H9 (cell line): ENCODE measurements at regions not wholly inside any gene's neighbourhood (a gene's known extent, or its start where the extent isn't known, plus 50 kb on each side); places are given as distances from the start of the nearest gene placed in this dataset.

Experiments used
- DNase-seq: peaks from one replicate; pipeline ENCODE4 v3.0.0-alpha.2; 2017
- H2AFZ ChIP-seq: one replicate; pipeline ENCODE4 v1.6.1; 2013; ENCODE audit warnings: mild to moderate bottlenecking, low read length, control low read depth, moderate library complexity
- H2AK5ac ChIP-seq: 2 replicates; pipeline ENCODE4 v1.6.1; 2013; ENCODE audit warnings: low read length, control low read depth, mixed read lengths; ENCODE audit not compliant: insufficient read length
- H2BK120ac ChIP-seq: one replicate; pipeline ENCODE4 v1.6.1; 2013; ENCODE audit warnings: low read depth, mild to moderate bottlenecking, low read length, control low read depth, inconsistent platforms; ENCODE audit not compliant: poor library complexity, severe bottlenecking
- H2BK12ac ChIP-seq: 2 replicates; pipeline ENCODE4 v1.6.1; 2013; ENCODE audit warnings: low read length, control low read depth, mixed read lengths, low read depth; ENCODE audit not compliant: insufficient read length
- H2BK15ac ChIP-seq: 2 replicates; pipeline ENCODE4 v1.6.1; 2013; ENCODE audit warnings: low read depth, low read length, control low read depth
- H2BK20ac ChIP-seq: one replicate; pipeline ENCODE4 v1.6.1; 2013; ENCODE audit warnings: low read depth, mild to moderate bottlenecking, low read length, control low read depth, inconsistent platforms; ENCODE audit not compliant: poor library complexity, severe bottlenecking
- H2BK5ac ChIP-seq: 2 replicates; pipeline ENCODE4 v1.6.1; 2013; ENCODE audit warnings: low read length, control low read depth, mixed read lengths; ENCODE audit not compliant: insufficient read length
- H3K14ac ChIP-seq: 2 replicates; pipeline ENCODE4 v1.6.1; 2013; ENCODE audit warnings: low read length, control low read depth; ENCODE audit not compliant: insufficient read depth
- H3K18ac ChIP-seq: 2 replicates; pipeline ENCODE4 v1.6.1; 2013; ENCODE audit warnings: low read depth, mild to moderate bottlenecking, mixed read lengths, low read length, control low read depth; ENCODE audit not compliant: insufficient read length
- H3K23ac ChIP-seq: 2 replicates; pipeline ENCODE4 v1.6.1; 2013; ENCODE audit warnings: low read length, control low read depth, mixed read lengths, low read depth; ENCODE audit not compliant: insufficient read length
- H3K23me2 ChIP-seq: 2 replicates; pipeline ENCODE4 v1.6.1; 2013; ENCODE audit warnings: low read depth, mild to moderate bottlenecking, mixed read lengths, low read length, control low read depth; ENCODE audit not compliant: insufficient read length, poor library complexity, severe bottlenecking
- H3K27ac ChIP-seq: 2 replicates; pipeline ENCODE4 v1.5.1; 2013; ENCODE audit warnings: low read length, control low read depth, mixed read lengths, low read depth; ENCODE audit not compliant: insufficient read length
- H3K27me3 ChIP-seq: 2 replicates; pipeline ENCODE4 v1.6.1; 2013; ENCODE audit warnings: low read length, control low read depth, inconsistent platforms; ENCODE audit not compliant: insufficient read depth
- H3K4ac ChIP-seq: 2 replicates; pipeline ENCODE4 v1.6.1; 2013; ENCODE audit warnings: low read depth, mild to moderate bottlenecking, control low read depth, inconsistent platforms, low read length, moderate library complexity
- H3K4me1 ChIP-seq: 2 replicates; pipeline ENCODE4 v1.6.1; 2013; ENCODE audit warnings: low read length, control low read depth, inconsistent platforms; ENCODE audit not compliant: insufficient read depth
- H3K4me2 ChIP-seq: 2 replicates; pipeline ENCODE4 v1.6.1; 2013; ENCODE audit warnings: low read length, control low read depth, mixed read lengths; ENCODE audit not compliant: insufficient read length, insufficient read depth
- H3K56ac ChIP-seq: 2 replicates; pipeline ENCODE4 v1.6.1; 2013; ENCODE audit warnings: low read depth, mild to moderate bottlenecking, mixed read lengths, low read length, control low read depth; ENCODE audit not compliant: insufficient read length
- H3K79me1 ChIP-seq: 2 replicates; pipeline ENCODE4 v1.6.1; 2013; ENCODE audit warnings: low read depth, mild to moderate bottlenecking, moderate library complexity, low read length, control low read depth, inconsistent platforms; ENCODE audit not compliant: insufficient read depth, poor library complexity, severe bottlenecking
- H3K79me2 ChIP-seq: 2 replicates; pipeline ENCODE4 v1.6.1; 2013; ENCODE audit warnings: low read length, control low read depth, inconsistent platforms; ENCODE audit not compliant: insufficient read depth
- H3K9ac ChIP-seq: 2 replicates; pipeline ENCODE4 v1.6.1; 2013; ENCODE audit warnings: low read length, control low read depth, mixed read lengths; ENCODE audit not compliant: insufficient read length; ENCODE audit errors: extremely low read depth
- H3K9me3 ChIP-seq: one replicate; pipeline ENCODE4 v1.6.1; 2013; ENCODE audit warnings: low read depth, low read length, inconsistent platforms; ENCODE audit not compliant: control insufficient read depth
- H3T11ph ChIP-seq: one replicate; pipeline ENCODE4 v1.6.1; 2013; ENCODE audit warnings: mild to moderate bottlenecking, low read length, control low read depth, inconsistent platforms
- H4K20me1 ChIP-seq: one replicate; pipeline ENCODE4 v1.6.1; 2013; ENCODE audit not compliant: control insufficient read depth, insufficient read length, insufficient read depth
- H4K5ac ChIP-seq: 2 replicates; pipeline ENCODE4 v1.6.1; 2013; ENCODE audit warnings: low read depth, mild to moderate bottlenecking, mixed read lengths, low read length, control low read depth; ENCODE audit not compliant: insufficient read length
- H4K8ac ChIP-seq: replicated peaks from 2 replicates; pipeline ENCODE4 v1.6.1; 2013; ENCODE audit warnings: low read length, control low read depth, mixed read lengths, low read depth; ENCODE audit not compliant: insufficient read length
- H4K91ac ChIP-seq: 2 replicates; pipeline ENCODE4 v1.6.1; 2013; ENCODE audit warnings: low read depth, mild to moderate bottlenecking, moderate library complexity, mixed read lengths, low read length, control low read depth; ENCODE audit not compliant: insufficient read length
- H3K27ac Mint-ChIP-seq, 3 experiments: 2 replicates in 2 of 3; 3 replicates in 1 of 3; pipeline ENCODE4 v1.8.0; 2020 to 2021; ENCODE audit warnings: mixed read lengths in 3 of 3, mild to moderate bottlenecking in 1 of 3, moderate library complexity in 1 of 3
- H3K27me3 Mint-ChIP-seq: 2 replicates; pipeline ENCODE4 v1.8.0; 2021; ENCODE audit warnings: low read depth, mild to moderate bottlenecking, moderate library complexity, mixed read lengths
- H3K36me3 Mint-ChIP-seq, 3 experiments: 2 replicates in 2 of 3; 3 replicates in 1 of 3; pipeline ENCODE4 v1.8.0; 2020 to 2021; ENCODE audit warnings: low read depth in 3 of 3, mixed read lengths in 3 of 3; ENCODE audit not compliant: insufficient read depth in 1 of 3
- H3K4me1 Mint-ChIP-seq, 2 experiments: 2 replicates each; pipeline ENCODE4 v1.8.0; 2020; ENCODE audit warnings: mixed read lengths in 2 of 2
- H3K4me3 Mint-ChIP-seq, 2 experiments: 2 replicates in 1 of 2; 3 replicates in 1 of 2; pipeline ENCODE4 v1.8.0; 2020 to 2021; ENCODE audit warnings: mild to moderate bottlenecking in 2 of 2, mixed read lengths in 2 of 2, moderate library complexity in 1 of 2
- H3K9me3 Mint-ChIP-seq, 2 experiments: 2 replicates in 1 of 2; 3 replicates in 1 of 2; pipeline ENCODE4 v1.8.0; 2020; ENCODE audit warnings: mild to moderate bottlenecking in 2 of 2, mixed read lengths in 2 of 2, moderate library complexity in 1 of 2
- WGBS: extraction: QIAGEN DNeasy Blood & Tissue Kit; methylation state at CpG from one replicate; pipeline ENCODE4 v1.1.7; 2013; ENCODE audit warnings: missing lambda C conversion rate, low lambda C conversion rate, mixed read lengths; ENCODE audit not compliant: insufficient read length; ENCODE audit errors: extremely low coverage; 5-methylcytosine and 5-hydroxymethylcytosine counted together
- TF ChIP-seq, protein P1 (sequence below): fragments of 200-600 bp; sonication (generic); conservative IDR thresholded peaks from 3 replicates; pipeline ENCODE4 v1.8.0; 2021; ENCODE audit warnings: antibody characterized with exemption, mild to moderate bottlenecking

DNA sequence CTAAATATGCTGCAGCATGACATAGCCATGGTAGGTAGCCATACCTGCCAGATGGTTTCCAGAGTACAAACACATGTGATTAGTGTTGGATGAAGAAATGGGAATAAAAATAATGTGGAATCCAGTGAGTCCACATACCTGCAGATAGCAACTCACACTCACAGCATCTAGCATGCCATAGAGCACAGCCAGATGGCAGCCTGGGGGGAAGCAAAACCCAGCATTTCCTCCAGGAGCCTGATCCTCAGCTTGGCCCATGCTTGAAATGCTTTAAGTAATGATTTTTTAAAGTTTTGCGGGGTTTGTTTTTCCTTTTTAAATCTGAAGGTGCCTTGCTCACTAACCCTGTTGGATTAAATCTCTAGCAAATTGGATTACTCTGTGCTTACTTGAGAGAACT is 535.1 kb downstream of the STK39 start:
- no peak overlapping the region for H3K27ac ChIP-seq
- DNase-seq: no peak
- no peaks in the 10 kb centered on the region for H3K27me3 ChIP-seq
- no peak overlapping the region for H2BK15ac ChIP-seq
- no CpG with 5 or more reads among the region's 1 CpG for WGBS
- no peaks in the 10 kb centered on the region for H3K79me1 ChIP-seq
- no peak overlapping the region for H2AK5ac ChIP-seq
- no peaks in the 10 kb centered on the region for H4K20me1 ChIP-seq
- H3K23me2 ChIP-seq: no peaks in the 10 kb centered on the region
- no peak overlapping the region for H3K4me2 ChIP-seq
- H3K9ac ChIP-seq: no peak overlapping the region
- no peak overlapping the region for H2BK20ac ChIP-seq
- Mint-ChIP-seq H3K4me3 (no peak overlapping the region), H3K36me3 (peaks cover 5 to 14% (median 7%) of the 10 kb centered on the region in 3 experiments), H3K27me3 (no peaks in the 10 kb centered on the region), H3K27ac (no peak overlapping the region), H3K9me3 (no peaks in the 10 kb centered on the region), H3K4me1 (peaks cover 3 to 4% of the 10 kb centered on the region in 2 experiments; a peak in 3 of 4 replicates)
- H4K91ac ChIP-seq: no peak overlapping the region
- H2BK120ac ChIP-seq: no peak overlapping the region
- H3K9me3 ChIP-seq: no peaks in the 10 kb centered on the region
- H3K18ac ChIP-seq: no peak overlapping the region
- H3K4ac ChIP-seq: no peak overlapping the region
- no peak overlapping the region for H3K56ac ChIP-seq
- H2AFZ ChIP-seq: no peak overlapping the region
- H2BK5ac ChIP-seq: no peak overlapping the region
- H3K14ac ChIP-seq: no peak overlapping the region
- H3K23ac ChIP-seq: no peak overlapping the region
- no peak overlapping the region for H4K8ac ChIP-seq
- no peaks in the 10 kb centered on the region for H3K4me1 ChIP-seq
- H3T11ph ChIP-seq: no peak overlapping the region
- TF ChIP-seq, protein P1, sequence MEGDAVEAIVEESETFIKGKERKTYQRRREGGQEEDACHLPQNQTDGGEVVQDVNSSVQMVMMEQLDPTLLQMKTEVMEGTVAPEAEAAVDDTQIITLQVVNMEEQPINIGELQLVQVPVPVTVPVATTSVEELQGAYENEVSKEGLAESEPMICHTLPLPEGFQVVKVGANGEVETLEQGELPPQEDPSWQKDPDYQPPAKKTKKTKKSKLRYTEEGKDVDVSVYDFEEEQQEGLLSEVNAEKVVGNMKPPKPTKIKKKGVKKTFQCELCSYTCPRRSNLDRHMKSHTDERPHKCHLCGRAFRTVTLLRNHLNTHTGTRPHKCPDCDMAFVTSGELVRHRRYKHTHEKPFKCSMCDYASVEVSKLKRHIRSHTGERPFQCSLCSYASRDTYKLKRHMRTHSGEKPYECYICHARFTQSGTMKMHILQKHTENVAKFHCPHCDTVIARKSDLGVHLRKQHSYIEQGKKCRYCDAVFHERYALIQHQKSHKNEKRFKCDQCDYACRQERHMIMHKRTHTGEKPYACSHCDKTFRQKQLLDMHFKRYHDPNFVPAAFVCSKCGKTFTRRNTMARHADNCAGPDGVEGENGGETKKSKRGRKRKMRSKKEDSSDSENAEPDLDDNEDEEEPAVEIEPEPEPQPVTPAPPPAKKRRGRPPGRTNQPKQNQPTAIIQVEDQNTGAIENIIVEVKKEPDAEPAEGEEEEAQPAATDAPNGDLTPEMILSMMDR: no peak
- no peak overlapping the region for H4K5ac ChIP-seq
- no peaks in the 10 kb centered on the region for H3K79me2 ChIP-seq
- H2BK12ac ChIP-seq: no peak overlapping the region
